ENCODE measurements at regions not wholly inside any gene's neighbourhood (a gene's known extent, or its start where the extent isn't known, plus 50 kb on each side); places are given as distances from the start of the nearest gene placed in this dataset.

- no TSS peak for BruUV-seq (replicated peaks)
- no peak overlapping the region for H2AFZ ChIP-seq (ENCODE audit: low read depth, low read length)
- no peak for DNase-seq (ENCODE audit: low read depth, low spot score)
- no peak for FAIRE-seq
- no peak overlapping the region for H3K4me3 ChIP-seq (replicated peaks in 1 of 3; ENCODE audit: insufficient read depth in 1 of 3, low read depth in 1 of 3, low read length in 3 of 3)
- H3K4me1 ChIP-seq (ENCODE audit: control insufficient read depth, extremely low read depth, insufficient read depth, low read length): no peaks in the 10 kb centered on the region
- intact Hi-C loops (cut with micrococcal nuclease): no loop called here
- no peak overlapping the region for H3K27ac ChIP-seq (ENCODE audit: insufficient read depth, low read depth, low read length)
- no peaks in the 10 kb centered on the region for H3K79me2 ChIP-seq (ENCODE audit: control insufficient read depth, insufficient read depth, low read length)
- ChIA-PET CTCF (interaction anchor here (1.7 kb wide), 1 partner anchor 51 kb away, joined by 3 read pairs; no protein-coding TSS in a partner anchor), POLR2A (no interaction called here)
- no peaks in the 10 kb centered on the region for H4K20me1 ChIP-seq (replicated peaks; ENCODE audit: control insufficient read depth, extremely low read depth, insufficient read depth, low read length)
- dilution Hi-C loops (cut with MboI; ENCODE audit: extremely low pct_ligation_motif_present, low sequenced_read_pairs): no loop called here
- H3K9me3 ChIP-seq (replicated peaks; ENCODE audit: control insufficient read depth, insufficient read depth, low read length): peaks cover 2% of the 10 kb centered on the region
- no peak overlapping the region for H3K4me2 ChIP-seq (ENCODE audit: insufficient read depth, low read length)
- H3K9me1 ChIP-seq (replicated peaks; ENCODE audit: control insufficient read depth, extremely low read depth, insufficient read depth, low read length): no peaks in the 10 kb centered on the region
- TF ChIP-seq CTCF (IDR thresholded peaks at IDR 0.05; ENCODE audit: extremely low read depth in 1 of 2, insufficient read depth in 1 of 2, low read depth in 1 of 2, low read length in 2 of 2) (no peak), MYC (IDR thresholded peaks at IDR 0.05; ENCODE audit: low read depth, low read length) (no peak), POLR2AphosphoS5 (IDR thresholded peaks at IDR 0.05; ENCODE audit: insufficient read depth, low read depth, low read length) (no peak), GATA2 (IDR thresholded peaks at IDR 0.05; ENCODE audit: insufficient read depth, insufficient read length, low read depth, low read length) (no peak), POLR2A (IDR thresholded peaks at IDR 0.05; ENCODE audit: low read depth, low read length) (no peak), EZH2 (IDR thresholded peaks at IDR 0.05; ENCODE audit: borderline replicate concordance, low read depth, low read length, severe bottlenecking) (no peak), JUN (IDR thresholded peaks at IDR 0.05; ENCODE audit: borderline replicate concordance, insufficient read depth, insufficient read length, low read depth) (no peak), FOS (IDR thresholded peaks at IDR 0.05; ENCODE audit: borderline replicate concordance, insufficient read depth, low read length) (no peak), MAX (IDR thresholded peaks at IDR 0.05; ENCODE audit: insufficient read depth, insufficient read length) (no peak)
- H3K27me3 ChIP-seq (ENCODE audit: control insufficient read depth in 2 of 2, insufficient read depth in 2 of 2, low read length in 2 of 2): no peaks in the 10 kb centered on the region
- no peak overlapping the region for H3K9ac ChIP-seq (replicated peaks; ENCODE audit: extremely low read depth, insufficient read depth, low read length)
- H3K36me3 ChIP-seq (ENCODE audit: control insufficient read depth in 2 of 2, extremely low read depth in 1 of 2, insufficient read depth in 2 of 2, low read length in 2 of 2): no peaks in the 10 kb centered on the region
These were observed 311.9 kb downstream of the PRDM2 start for GRCh38 chr1:14011888-14012287.
